ENCODE measurements at regions not wholly inside any gene's neighbourhood (a gene's known extent, or its start where the extent isn't known, plus 50 kb on each side); places are given as distances from the start of the nearest gene placed in this dataset.

DNA sequence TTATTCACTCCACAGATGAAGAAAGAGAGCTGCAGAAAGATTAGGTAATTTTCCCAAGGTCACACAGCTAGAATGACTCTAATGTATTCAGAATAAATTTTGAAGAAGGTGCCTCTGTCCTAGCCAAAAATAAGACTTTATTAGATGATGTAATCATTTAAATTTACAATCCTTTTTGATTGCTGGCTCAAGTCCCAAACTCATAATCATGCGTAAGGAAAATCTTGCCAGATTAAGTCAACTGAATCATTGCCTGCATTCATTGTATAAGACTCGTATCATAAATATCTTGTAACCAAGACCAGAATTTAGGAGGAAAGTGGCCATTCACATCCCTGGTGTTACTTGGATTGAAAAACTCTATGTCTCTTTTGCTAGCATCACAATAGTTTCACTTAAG is 53.1 kb upstream of the STK39 start:
- Histone ChIP-seq H3K4me1 (replicated peaks in 1 of 2) (no peaks in the 10 kb centered on the region), H3K9me3 (replicated peaks in 1 of 3) (no peaks in the 10 kb centered on the region), H3K4me3 (no peak overlapping the region), H3K27ac (no peak overlapping the region), H3K36me3 (replicated peaks in 1 of 2) (no peaks in the 10 kb centered on the region), H3K27me3 (no peaks in the 10 kb centered on the region)
- DNase-seq = no peak
- TF ChIP-seq, protein P1, sequence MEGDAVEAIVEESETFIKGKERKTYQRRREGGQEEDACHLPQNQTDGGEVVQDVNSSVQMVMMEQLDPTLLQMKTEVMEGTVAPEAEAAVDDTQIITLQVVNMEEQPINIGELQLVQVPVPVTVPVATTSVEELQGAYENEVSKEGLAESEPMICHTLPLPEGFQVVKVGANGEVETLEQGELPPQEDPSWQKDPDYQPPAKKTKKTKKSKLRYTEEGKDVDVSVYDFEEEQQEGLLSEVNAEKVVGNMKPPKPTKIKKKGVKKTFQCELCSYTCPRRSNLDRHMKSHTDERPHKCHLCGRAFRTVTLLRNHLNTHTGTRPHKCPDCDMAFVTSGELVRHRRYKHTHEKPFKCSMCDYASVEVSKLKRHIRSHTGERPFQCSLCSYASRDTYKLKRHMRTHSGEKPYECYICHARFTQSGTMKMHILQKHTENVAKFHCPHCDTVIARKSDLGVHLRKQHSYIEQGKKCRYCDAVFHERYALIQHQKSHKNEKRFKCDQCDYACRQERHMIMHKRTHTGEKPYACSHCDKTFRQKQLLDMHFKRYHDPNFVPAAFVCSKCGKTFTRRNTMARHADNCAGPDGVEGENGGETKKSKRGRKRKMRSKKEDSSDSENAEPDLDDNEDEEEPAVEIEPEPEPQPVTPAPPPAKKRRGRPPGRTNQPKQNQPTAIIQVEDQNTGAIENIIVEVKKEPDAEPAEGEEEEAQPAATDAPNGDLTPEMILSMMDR (IDR thresholded peaks at IDR 0.05) = no peak
- no peak for TF ChIP-seq POLR2A (IDR thresholded peaks at IDR 0.05)
- WGBS, 4 donors = 29 to 69% (median 47%) methylated on average over 2 of the region's 2 CpGs
- intact Hi-C loops (cut with DNase I) = no loop called here

DNA sequence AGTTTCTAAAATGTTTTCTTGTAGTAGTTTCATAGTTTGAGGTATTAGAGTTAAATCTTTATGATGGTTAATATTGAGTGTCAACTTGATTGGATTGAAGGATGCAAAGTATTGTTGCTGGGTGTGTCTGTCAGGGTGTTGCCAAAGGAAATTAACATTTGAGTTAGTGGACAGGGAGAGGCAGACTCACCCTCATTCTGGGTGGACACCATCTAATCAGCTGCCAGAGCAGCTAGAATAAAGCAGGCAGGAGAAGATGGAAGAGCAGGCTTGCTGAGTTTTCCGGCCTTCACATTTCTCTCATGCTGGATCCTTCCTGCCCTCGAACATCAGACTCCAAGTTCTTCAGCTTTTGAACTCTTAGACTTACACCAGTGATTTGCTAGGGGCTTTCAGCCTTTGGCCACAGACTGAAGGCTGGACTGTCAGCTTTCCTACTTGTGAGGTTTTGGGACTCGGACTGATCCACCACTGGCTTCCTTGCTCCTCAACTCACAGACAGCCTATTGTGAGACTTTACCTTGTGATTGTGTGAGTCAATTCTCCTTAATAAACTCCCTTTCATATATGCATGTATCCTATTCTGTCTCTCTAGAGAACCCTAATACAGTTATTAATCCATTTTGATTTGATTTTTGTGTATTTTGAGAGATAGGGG is 56.8 kb upstream of the STK39 start:
- intact Hi-C loops (cut with DNase I) = no loop called here
- Histone ChIP-seq H3K27me3 (no peaks in the 10 kb centered on the region), H3K36me3 (replicated peaks in 1 of 2) (no peaks in the 10 kb centered on the region), H3K4me3 (no peak overlapping the region), H3K27ac (no peak overlapping the region), H3K4me1 (replicated peaks in 1 of 2) (no peaks in the 10 kb centered on the region), H3K9me3 (replicated peaks in 1 of 3) (peaks cover 0 to 4% (median 0%) of the 10 kb centered on the region in 3 donors)
- no peak for TF ChIP-seq POLR2A (IDR thresholded peaks at IDR 0.05)
- TF ChIP-seq, protein P1 (IDR thresholded peaks at IDR 0.05) = no peak
- 87 to 96% (median 94%) methylated on average over 3 of the region's 3 CpGs for WGBS, 4 donors
- DNase-seq = no peak

DNA sequence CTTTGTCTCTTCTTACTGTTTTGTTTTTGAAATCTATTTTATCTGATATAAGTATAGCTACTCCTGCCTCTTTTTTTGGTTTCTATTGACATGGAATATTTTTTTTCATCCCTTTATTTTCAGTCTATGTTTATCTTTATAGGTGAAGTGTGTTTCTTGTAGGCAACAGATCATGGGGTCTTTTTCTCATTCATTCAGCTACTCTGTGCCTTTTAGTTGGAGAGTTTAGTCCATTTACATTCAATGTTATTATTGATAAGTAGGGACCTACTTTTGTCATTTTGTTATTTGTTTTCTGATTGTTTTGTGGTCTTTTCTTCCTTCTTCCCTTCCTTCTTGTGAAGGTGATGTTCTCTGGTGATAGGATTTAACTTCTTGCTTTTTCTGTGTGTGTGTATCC is 60.0 kb upstream of the STK39 start:
- intact Hi-C loops (cut with DNase I) = no loop called here
- TF ChIP-seq, protein P1 (IDR thresholded peaks at IDR 0.05) = no peak
- no peak for TF ChIP-seq POLR2A (IDR thresholded peaks at IDR 0.05)
- H3K27ac ChIP-seq = no peak overlapping the region
- no peaks in the 10 kb centered on the region for H3K27me3 ChIP-seq
- H3K4me1 ChIP-seq (replicated peaks in 1 of 2) = no peaks in the 10 kb centered on the region
- no peak for DNase-seq
- no peak overlapping the region for H3K4me3 ChIP-seq
- no peaks in the 10 kb centered on the region for H3K36me3 ChIP-seq (replicated peaks in 1 of 2)
- peaks cover 0 to 4% (median 0%) of the 10 kb centered on the region in 3 donors for H3K9me3 ChIP-seq (replicated peaks in 1 of 3)

DNA sequence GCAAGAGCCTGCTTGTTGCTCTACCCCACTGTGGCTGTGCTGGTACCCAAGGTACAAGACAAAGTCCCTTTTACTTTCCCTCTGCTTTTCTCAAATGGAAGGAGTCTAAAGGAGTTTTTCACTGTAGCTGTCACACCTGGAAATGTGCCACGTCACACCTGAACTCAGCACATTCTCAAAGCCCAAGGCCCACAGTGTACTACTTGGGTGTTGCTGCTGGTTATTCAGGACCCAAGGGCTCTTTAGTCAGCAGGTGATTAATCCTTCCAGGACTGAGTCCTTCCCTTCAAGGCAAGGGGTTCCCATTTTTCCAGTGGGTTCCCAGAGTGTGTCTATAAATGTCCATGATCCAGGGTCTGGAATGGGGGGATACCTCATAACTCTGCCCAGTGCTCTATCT is 63.2 kb upstream of the STK39 start:
- WGBS, 4 donors = 82 to 92% (median 87%) methylated on average over 1 of the region's 1 CpG
- Histone ChIP-seq H3K27ac (no peak overlapping the region), H3K4me3 (no peak overlapping the region), H3K27me3 (no peaks in the 10 kb centered on the region), H3K9me3 (replicated peaks in 1 of 3) (peaks cover 0 to 4% (median 0%) of the 10 kb centered on the region in 3 donors), H3K36me3 (replicated peaks in 1 of 2) (no peaks in the 10 kb centered on the region), H3K4me1 (replicated peaks in 1 of 2) (no peaks in the 10 kb centered on the region)
- intact Hi-C loops (cut with DNase I) = no loop called here
- DNase-seq = no peak
- TF ChIP-seq, protein P1 (IDR thresholded peaks at IDR 0.05) = no peak
- no peak for TF ChIP-seq POLR2A (IDR thresholded peaks at IDR 0.05)
